HG03108 (cell line): ENCODE measurements at regions not wholly inside any gene's neighbourhood (a gene's known extent, or its start where the extent isn't known, plus 50 kb on each side); places are given as distances from the start of the nearest gene placed in this dataset.
"Not testable (repeated sequence)": the region's sequence is repeated elsewhere in the genome, so short reads cannot be mapped to it uniquely, and the experiment has no call there.

Experiments
- ATAC-seq: cut with Tn5 transposase; IDR thresholded peaks from one replicate; pipeline ENCODE4 v1.9.1; 2021; ENCODE audit warnings: moderate library complexity; ENCODE audit not compliant: unreplicated experiment

DNA sequence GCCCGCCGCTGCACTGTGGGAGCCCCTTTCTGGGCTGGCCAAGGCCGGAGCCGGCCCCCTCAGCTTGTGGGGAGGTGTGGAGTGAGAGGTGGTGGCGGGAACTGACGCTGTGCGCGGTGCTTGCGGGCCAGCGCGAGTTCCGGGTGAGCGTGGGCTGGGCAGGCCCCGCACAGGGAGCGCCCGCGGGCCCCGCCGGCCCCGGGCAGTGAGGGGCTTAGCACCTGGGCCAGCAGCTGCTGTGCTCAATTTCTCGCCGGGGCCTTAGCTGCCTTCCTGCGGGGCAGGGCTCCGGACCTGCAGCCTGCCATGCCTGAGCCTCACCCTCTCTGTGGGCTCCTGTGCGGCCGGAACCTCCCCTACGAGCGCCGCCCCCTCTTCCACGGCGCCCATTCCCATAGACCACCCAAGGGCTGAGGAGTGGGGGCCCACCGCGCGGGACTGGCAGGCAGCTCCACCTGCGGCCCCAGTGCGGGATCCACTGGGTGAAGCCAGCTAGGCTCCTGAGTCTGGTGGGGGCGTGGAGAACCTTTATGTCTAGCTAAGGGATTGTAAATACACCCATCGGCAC is 1062.6 kb downstream of the TDRD15 start:
- ATAC-seq, result not testable (repeated sequence)

- ATAC-seq, result no peak
Observed at GRCh38 chr2:22189893-22190480, 1066.2 kb downstream of the TDRD15 start.

- ATAC-seq, result no peak
Observed at GRCh38 chr2:22194218-22194617, 1070.5 kb downstream of the TDRD15 start.

- no peak for ATAC-seq
Observed at GRCh38 chr2:22196806-22197205, 1073.0 kb downstream of the TDRD15 start.

DNA sequence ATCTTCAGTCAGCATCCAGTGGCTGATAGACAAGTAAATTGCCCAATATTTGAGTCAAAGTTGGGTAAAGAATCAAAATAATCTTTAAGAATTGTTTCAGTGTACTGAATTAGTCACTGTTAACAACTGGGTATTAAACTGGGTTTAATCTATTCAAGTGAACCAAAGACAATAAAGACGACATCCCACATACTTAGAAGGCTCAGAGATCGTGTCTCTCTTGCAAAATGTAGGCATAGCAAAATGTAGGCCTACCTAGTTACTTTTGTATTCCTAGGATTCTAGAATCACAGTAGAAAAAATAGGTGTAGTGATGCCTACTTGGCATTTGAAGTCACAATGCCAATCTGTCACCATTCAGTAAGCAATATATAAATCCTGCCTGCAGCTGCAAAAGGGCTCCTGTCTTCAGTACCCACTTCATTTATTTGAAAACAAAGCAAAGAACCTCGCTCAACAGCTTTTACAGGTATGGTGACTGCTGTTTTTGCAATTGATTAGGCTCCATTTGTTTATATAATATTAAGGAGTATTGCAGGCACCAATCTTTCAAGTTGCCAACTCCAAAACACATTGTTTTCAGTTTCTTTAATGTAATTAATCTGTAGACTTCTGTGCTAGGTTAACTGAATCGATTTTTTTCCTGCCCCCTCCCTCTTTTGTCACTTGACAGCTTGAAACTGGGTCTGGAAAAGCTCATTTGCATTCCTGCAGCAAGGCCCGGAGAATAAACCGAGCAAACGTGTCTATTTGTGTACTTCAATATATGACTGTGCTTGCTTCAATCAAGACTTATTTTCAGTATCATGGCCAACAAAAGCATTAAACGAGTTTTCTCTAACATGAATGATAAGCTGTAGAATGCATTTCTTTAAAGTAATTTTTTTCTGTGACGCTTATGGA is 1074.9 kb downstream of the TDRD15 start:
- ATAC-seq, result no peak

GRCh38 chr2:22199994-22200393 is 1076.2 kb downstream of the TDRD15 start:
- ATAC-seq, result no peak

GRCh38 chr2:22209545-22209944 is 1085.8 kb downstream of the TDRD15 start:
- no peak for ATAC-seq

GRCh38 chr2:22213237-22213636 is 1089.5 kb downstream of the TDRD15 start:
- ATAC-seq, result no peak

DNA sequence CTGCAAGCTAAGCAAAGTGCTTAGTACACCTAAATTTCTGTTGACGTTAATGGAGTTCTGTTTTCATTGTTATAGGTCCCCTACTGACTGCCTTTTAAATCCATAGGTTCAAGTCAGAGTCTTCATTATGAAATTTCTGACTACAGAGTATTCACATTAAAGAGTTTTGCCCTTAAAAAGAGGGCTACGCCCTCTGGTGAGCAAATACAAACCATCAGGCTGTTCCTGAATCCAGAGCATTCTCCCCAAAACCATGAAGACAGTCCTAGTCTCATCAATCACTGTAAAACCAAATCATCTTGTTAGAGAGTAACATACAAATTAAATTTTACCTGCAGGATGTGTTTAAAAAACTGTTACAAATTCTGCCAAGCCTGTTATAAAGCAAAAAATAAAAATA is 1091.7 kb downstream of the TDRD15 start:
- no peak for ATAC-seq

DNA sequence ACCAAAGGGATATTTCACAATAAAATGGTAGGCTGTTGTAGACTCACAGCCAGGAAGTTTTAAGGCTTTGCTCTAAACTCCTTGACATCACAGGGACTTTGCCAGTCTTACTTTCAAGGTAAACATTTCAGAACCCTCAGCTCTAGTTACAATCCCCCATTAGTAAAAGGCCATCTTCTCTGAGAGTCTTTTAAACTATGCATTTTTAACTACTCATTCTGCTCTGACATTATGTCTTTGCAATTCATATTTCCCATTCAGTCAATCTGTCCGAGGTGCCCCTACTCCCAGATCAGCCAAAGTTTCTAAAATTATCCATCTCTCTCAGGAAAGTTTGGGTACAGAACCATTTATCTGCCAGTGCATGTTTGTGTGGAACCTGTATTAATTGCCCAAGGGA is 1094.1 kb downstream of the TDRD15 start:
- no peak for ATAC-seq

GRCh38 chr2:22221006-22221405 is 1097.2 kb downstream of the TDRD15 start:
- ATAC-seq, result no peak

- no peak for ATAC-seq
Observed at GRCh38 chr2:22238967-22239366, 1115.2 kb downstream of the TDRD15 start.

- ATAC-seq, result no peak
Observed at GRCh38 chr2:22247466-22247865, 1123.7 kb downstream of the TDRD15 start.

- ATAC-seq, result no peak
Observed at GRCh38 chr2:22248851-22249250, 1125.1 kb downstream of the TDRD15 start.

GRCh38 chr2:22253171-22253570 is 1129.4 kb downstream of the TDRD15 start:
- no peak for ATAC-seq

- ATAC-seq, result no peak
Observed at GRCh38 chr2:22261165-22261564, 1123.8 kb upstream of the KLHL29 start.

GRCh38 chr2:22270341-22270740 is 1114.6 kb upstream of the KLHL29 start:
- ATAC-seq, result no peak

DNA sequence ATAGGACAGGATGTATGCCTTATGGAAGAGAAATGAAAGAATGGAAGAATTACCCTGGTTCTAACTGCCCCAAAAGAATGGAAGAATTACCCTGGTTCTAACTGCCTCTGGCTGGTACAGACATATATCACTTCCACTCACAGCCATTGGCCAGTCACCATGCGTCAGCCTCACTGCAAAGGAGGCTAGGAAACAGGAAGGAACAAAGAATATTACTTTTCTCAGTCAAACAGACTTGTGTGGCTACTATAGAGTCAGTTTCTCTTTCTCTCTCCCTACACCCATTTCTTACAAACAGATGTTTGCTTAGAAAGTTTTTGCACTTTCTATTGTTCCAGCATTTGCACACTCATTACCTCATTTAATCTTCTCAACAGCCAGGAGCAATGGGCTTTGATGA is 1111.1 kb upstream of the KLHL29 start:
- no peak for ATAC-seq

GRCh38 chr2:22274661-22275060 is 1110.3 kb upstream of the KLHL29 start:
- no peak for ATAC-seq

- no peak for ATAC-seq
Observed at GRCh38 chr2:22276696-22277095, 1108.3 kb upstream of the KLHL29 start.

- no peak for ATAC-seq
Observed at GRCh38 chr2:22279541-22279940, 1105.4 kb upstream of the KLHL29 start.

DNA sequence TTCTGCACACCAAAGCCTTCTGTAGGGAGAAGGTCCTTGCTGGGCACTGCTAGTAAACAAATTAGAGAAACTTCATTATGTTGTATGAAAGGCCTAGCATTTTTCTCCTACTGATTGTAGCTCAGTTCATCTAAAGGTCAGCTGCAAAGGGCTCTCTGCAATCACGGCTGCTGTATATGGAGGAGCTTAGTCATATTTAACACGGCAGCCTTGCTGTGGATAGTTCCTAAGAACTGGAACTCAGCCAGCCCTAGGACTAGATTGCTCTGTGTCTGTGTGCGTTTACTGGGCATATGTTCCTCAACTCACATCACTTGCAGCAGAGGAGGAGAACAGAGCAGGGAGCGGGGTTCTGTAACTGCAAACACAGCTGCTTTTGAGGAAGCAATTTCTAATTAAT is 1103.9 kb upstream of the KLHL29 start:
- ATAC-seq, result no peak
